Activated naive CD4-positive, alpha-beta T cell (primary cell): ENCODE measurements at regions not wholly inside any gene's neighbourhood (a gene's known extent, or its start where the extent isn't known, plus 50 kb on each side); places are given as distances from the start of the nearest gene placed in this dataset.
"Not testable (repeated sequence)": the region's sequence is repeated elsewhere in the genome, so short reads cannot be mapped to it uniquely, and the experiment has no call there.

Experiments used
- DNase-seq, 4 experiments: peaks; one replicate each; lab custom pipeline; 2025; lab: John Stamatoyannopoulos, UW

DNA sequence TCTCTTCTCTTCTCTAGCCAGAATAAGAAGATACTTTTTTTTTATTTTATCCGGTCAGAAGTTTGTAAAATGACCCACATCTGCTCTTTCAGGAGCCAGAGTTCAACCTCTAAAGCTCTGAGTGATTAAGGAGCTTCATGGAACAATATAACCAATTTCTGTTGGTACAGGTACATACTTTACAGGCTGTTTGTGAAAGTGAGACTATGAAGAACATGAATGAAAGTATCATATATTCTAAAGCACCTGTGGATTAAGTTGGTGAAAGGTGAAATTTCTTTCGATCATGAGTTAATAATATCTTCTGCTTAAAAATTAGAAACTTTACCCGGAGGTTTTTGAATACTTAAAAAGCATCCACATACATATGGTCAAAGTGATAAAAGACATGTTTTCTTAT, 65.2 kb downstream of the DMRT2 start:
- no peak for DNase-seq

DNA sequence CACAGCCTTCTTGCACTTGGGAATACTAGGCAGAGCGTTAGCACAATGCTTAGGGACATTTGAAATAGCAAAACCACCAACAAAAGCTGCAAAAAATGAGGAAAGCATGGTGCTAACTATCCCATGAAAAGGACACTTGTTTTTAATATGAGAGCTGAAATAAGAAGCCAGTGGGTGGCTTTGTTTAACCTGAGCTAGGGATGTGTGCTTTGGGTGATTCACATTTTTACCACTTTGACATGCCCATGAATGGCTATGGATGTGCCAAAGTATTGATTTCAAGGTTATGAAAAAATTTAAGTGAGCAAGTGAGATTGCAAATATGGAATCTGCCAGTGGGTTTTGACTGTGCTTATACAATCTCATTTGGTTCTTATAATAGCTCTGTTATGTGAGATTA, 67.3 kb downstream of the DMRT2 start:
- no peak for DNase-seq

DNA sequence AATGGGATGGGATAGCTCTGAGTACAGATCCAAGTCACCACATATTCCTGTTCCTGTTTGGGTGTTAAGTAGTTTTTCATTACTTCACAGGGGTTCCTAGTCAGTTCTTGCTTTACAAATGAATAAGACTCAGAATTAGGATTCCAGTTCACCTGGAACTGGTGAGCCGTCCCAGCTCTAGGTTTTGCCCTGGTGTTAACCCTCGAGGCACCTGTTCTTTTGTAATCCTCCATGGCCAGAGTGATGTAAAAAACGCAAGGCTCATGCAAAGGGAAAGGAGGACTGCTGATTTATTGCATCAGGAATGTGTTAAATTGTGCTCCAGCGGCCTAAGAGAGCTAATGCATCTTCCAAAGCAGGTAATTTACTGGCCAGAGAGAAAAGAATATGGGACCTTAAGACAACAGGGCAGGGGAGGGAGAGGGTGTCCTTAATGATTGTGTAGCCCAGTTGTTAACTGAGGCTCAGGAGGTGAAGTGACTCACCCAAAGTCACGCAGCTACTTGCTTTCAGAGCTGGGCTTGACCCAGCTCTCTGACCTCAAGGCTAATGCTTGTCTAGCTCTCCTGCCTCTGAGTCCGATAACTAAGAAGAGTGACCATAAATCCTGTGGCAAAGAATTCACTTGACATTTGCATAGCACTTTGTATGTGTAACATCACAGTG, 70.5 kb downstream of the DMRT2 start:
- no peak for DNase-seq

DNA sequence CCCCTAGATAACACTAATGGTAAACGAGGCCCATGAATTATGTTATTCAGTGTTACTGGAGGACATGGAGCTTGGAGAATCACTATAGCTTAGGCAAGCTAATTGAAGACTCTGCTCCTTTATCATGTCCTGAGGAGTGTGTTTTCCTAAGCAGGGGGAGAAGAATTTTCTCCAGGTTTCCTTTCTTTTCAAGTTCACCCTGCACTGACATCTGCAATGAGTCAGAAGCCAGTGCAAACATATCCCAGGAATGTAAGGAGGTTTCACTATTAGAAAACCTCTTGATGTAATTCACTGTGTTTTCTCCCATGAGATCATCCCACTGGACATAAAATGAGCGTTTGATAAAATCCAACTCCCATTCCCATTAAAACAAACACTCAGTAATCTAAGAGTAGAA, 75.6 kb downstream of the DMRT2 start:
- no peak for DNase-seq

DNA sequence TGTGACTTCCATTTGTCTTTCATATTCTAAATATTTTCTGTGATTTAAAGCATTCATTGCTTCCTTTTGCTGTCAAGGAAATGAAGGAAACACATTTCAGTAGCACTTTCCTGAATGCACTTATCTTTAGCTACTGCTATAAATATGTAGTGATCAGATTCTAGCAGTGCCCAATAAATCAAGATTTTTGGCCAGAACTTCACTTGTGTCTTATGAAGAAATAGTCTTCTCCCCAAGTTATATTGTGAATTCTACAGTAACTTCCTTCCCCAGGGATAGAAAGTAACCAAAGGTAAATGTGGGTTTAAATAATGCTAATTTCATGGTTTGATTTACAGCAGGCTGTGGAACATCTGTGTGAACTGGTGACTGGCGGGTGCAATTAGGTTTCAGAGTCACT, 77.9 kb downstream of the DMRT2 start:
- no peak for DNase-seq

DNA sequence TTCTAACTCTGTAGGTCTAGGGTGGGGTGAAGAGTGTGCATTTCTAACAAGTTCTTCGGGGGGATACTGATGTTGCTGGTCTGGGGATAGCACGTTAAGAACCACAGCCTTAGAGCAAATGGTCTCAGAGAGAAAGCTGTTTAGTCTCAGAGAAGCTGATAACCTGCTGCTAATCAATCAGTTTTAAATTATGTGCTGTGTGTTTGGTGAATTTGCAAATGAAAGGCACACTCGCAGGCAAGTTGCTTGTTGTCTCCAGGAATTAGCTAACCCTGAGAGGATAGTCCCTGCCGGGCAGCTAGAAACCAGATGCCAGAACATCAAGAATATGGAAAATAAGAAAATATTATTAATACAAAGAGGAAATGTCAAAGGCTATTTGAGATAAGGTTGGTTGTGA, 79.2 kb downstream of the DMRT2 start:
- no peak for DNase-seq

DNA sequence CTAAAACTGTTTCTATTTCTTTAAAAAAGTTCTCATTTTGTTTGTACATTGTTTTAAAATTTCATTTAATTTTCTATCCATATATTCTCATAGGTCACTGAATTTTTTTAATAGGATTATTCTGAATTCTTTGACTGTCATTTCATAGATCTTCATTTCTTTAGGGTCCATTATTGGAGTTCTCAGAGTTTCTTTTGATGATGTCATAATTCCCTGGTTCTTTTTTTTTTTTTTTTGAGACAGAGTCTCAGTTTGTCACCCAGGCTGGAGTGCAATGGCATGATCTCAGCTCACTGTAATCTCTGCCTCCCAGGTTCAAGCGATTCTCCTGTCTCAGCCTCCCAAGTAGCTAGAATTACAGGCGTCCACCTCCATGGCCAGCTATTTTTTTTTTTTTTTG, 89.9 kb downstream of the DMRT2 start:
- DNase-seq, result no peak

DNA sequence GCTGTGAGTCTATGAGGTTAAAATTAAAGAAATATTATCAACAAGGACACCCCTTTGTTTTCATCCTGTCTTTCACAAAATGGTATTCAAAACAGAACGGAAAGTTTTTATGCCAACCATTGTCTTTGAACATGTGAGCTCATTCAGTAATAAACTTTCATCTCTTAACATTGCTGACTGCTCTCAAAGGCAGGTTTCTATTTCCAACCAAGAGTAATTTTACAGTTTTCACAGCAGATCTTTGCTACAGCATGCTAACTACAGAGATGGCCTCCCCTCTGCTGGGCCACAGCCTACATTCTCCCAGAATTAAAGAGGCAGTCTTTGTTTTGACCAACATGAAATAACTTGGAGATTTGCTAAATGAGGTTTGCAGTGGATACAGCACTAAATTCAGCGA, 101.5 kb downstream of the DMRT2 start:
- DNase-seq, result no peak

DNA sequence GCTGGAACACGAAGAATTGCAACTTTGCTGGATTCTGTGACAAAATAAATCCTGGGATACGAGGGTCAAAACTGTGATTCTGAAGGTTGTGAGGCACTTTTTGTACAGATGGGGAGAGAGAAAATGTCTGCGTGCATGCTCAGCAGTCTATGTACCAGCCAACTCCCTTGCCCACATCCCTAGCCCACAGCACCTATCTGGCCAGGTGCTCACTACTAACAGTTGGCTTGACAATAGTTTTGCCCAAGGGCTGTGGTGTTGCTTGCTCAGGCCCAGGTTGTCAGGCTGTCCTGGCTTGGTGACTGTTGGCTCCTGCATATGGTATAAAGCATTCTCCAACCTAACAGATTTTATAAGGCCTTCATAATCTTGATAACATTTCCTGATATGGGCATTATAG, 102.0 kb downstream of the DMRT2 start:
- no peak for DNase-seq

DNA sequence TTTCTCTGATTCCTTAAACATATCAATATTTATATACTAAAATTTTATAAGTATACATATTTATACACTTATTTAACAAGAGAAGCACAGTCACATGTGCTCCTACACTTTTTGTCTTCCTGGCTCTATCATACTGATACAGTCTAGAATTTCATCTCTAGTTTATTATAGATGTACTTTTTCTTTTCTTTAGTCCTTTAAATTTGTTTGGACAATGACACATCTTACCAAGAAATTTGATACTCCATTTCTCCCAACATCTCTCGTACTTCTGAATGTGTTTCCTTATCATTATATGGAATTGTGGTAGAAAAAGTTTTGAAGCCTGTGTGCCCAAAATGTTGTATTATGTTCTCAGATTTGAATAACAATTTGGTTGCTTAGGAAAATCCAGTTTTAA, 104.6 kb downstream of the DMRT2 start:
- DNase-seq, result no peak

DNA sequence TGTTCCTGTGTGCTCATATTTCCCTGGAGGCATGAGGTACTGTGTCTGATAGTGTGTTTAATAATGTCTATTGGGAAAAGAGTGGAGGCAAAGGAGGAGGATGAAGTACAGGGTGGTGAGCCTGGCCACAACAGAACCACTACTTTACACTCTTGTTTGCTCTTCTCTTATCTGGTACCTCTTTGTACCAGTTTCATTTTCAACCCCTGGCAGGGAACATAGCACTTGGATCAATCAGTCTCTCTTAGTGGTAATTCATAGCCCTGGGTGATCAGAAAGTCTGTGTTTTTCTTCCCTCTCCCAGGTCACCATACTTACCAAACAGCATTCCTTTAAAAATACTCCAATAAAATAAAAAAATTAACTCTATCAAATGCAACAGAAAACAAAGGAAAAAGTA, 105.4 kb downstream of the DMRT2 start:
- DNase-seq, result no peak

DNA sequence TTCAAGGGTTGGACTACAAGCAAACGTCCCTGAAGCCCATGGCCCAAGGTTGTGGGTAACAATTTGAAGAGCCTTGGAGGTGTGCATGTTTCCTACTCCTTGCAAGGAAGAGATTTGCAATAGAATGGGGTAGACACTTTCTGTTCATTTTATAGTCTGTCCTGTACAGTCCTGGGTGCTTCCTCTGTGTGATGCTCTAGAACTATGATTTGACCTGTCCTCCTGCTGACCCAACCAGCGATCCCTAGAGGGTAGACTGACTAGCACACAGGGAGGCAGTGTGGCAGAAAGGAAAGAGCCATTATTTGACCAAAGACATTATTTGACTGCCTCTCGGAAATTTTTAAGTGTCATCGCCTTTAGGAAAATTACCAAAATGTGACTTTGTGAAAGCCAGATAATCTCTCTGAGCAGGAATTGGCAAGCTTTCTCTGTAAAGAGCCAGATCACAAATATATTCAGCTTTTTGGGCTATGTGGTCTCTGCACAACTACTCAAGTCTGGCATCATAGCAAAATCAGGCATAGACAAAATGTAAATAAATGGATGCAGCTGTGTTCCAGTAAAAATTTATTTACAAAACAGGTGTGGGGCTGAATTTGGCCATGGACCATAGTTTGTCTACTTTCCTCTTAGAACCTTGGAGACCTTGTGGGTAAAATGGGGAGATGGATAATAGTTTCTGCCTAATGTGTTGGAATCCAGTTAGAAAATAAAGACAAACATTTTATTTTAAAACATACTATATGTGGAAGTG, 106.8 kb downstream of the DMRT2 start:
- no peak for DNase-seq

DNA sequence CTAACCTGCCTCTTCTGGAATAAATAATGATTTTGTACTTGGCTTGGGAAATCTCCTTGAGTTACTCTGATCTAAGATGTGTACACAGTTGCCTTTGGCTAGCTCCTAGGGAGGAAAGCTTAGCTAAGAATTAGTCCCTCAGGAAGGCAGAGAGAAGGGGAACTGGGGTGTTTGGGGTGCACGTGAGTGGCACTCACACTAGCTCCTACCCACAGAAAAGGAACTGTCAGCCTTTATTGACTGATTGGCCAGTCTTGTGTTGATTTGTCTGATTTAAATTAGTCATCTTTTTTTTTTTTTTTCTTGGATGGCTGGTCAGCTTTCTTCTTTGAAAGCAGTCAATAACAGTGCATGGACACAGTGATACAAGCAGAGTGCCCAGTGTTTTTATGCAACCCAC, 107.7 kb downstream of the DMRT2 start:
- DNase-seq, result no peak

DNA sequence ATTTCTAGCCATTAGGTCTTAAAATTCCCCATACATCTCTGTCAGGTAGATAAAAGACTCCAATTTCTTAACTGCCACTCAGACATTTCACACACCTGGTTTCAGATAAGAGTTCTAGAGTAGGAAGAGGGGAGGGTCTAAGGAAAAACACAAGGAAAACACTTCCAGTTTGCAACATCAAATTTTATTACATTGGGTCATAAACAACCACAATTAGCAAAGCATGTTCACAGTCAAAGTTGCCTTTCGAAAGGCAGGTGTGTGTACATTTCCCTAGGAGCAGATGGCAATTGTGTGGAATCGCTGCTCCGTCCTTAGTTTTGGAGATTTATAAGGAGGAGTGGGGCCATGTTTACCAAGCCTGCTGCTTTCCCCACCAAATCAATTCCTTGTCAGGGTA, 120.8 kb downstream of the DMRT2 start:
- no peak for DNase-seq

DNA sequence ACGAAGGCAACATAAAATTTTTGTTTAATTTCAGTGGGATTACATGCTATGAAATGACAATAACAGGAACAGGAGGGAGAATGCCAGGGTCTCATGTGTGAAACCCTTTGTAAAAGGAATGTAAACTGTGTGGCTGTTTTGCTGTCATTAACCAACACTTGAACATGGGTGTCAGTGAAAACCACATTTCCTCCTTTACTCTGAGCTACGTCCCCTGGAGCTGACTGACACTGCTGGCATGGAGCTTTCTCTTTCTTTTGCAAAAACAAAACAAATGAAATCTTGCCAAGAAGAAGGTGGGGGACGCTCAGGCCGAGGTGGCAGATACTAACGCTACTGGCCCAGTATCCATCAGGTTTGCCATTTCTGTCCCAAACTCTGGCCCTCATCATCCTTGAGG, 121.4 kb downstream of the DMRT2 start:
- DNase-seq, result no peak

DNA sequence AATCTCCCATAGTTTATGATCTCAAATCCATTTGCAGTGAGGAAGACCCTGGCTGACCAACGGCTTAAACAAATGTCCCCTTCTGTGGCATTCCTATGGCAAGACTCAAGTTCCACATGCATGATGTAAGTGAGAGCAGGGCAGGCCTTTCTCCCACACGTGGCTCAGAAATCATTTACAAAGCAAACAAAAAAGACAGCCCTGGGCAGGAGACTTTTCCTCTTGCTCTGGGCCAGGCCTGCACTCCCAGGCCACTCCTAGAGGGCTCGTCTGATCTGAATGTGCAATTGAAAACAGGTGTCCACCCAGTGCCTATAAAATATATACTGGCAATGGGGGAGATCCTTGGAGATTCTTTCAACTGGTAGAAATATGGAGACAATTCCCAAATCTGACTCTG, 123.1 kb downstream of the DMRT2 start:
- DNase-seq, result no peak

DNA sequence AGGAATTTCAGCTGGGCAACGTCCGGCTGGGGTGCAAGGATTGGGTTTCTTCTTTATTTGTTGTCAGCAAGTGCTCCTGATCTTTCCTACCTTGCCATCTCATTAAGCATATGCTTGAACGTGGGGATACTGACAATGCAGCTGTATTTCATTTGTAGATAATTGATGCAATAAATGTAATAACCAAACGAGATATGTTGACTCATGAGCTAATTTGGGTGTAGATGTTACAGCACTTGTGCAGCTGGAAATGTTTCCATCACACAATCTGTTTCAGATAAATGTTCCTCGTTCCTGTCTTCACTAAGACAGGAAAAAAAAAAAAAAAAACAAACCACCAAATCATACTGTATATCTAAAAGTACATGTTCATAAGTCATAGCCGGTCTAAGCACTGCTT, 123.8 kb downstream of the DMRT2 start:
- DNase-seq, result no peak

DNA sequence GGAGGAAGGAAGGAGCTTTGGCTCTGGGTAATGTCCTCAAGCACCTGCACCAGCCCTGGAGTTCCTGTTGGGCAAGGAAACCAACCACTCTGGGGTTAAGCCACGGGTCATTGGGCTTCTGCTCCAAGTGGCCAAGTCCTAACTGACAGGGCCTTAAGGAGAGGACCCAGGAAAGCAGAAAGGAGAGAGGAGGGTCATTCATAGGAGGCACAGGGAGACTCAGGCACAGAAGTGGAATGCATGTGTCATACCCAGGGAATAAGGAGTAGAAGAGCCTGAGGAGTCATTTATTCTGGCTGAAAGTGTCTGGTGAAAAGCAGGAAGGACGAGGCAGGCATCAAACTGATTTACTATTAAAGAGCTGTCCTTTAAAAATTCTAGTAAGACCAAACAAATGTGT, 129.2 kb downstream of the DMRT2 start:
- DNase-seq, result no peak

DNA sequence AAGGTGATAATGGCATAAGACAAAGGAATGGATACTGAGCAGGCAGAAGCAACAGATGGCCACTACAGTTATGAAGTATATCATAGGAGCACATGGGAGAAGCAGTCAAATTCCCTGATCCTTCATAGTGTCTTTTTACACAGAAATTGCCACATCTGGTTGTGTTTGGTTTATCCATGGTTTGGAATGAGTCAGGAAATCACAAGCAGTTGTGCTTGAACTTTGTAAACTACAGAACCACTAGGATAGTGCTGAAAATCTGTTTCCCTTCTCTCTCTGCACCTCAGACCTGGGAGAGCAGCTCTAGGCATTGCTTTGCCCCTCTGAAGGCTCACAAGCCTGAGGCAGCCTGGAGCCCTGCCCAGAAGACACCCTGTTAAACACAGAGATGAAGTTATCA, 134.0 kb downstream of the DMRT2 start:
- no peak for DNase-seq

DNA sequence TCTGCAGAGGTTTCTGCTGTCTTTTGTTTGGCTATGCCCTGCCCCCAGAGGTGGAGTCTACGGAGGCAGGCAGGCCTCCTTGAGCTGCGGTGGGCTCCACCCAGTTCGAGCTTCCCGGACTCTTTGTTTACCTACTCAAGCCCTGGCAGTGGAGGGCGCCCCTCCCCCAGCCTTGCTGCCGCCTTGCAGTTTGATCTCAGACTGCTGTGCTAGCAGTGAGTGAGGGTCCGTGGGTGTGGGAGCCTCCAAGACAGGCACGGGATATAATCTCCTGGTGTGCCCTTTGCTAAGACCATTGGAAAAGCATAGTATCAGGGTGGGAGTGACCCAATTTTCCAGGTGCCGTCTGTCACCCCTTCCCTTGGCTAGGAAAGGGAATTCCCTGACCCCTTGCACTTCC, 137.0 kb downstream of the DMRT2 start:
- DNase-seq, result not testable (repeated sequence)

DNA sequence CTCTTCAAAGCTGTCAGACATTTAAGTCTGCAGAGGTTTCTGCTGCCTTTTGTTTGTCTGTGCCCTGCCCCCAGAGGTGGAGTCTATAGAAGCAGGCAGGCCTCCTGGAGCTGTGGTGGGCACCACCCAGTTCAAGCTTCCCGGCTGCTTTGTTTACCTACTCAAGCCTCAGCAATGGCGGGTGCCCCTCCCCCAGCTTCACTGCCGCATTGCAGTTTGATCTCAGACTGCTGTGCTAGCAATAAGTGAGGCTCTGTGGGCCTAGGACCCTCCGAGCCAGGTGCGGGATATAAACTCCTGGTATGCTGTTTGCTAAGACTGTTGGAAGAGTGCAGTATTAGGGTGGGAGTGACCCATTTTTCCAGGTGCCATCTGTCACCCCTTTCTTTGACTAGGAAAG, 145.5 kb downstream of the DMRT2 start:
- DNase-seq, result not testable (repeated sequence)

DNA sequence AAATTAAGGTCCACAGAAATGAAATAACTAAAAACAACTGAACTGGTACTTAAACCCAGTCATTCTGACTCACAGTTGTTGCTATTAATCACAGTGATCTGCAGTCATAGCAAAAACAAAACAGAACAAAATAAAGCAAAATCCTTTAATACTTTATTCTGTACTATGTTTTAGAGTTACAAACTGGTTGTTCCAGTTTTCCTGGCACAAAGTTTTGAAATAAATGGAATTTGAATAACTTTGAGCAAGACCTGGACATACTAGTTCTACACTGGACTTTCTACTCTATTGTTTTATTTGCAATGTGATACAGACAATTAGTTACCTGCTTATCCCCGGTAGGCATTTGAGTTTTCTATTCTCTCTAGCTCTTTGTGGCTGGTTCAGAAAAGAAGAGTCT, 147.9 kb downstream of the DMRT2 start:
- no peak for DNase-seq

DNA sequence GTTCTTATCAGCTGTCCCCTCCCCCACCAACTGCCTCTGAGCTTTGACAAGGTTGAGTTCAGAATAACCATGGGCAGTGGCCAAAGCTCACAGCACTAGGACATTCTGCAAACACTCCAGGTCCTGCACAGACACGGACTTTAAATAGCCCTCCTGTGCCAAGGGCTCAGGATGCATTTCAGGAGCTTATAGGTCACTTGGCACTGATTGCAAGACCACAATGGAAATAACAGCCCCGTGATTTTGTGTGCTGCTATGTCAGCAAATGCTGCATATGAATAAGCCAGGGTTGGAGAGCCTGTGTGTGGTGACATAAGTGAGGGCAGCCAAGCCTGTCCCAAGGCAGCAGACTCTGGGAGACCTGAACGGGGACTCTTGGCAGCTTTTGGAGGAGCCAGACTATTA, 150.7 kb downstream of the DMRT2 start:
- DNase-seq, result no peak

DNA sequence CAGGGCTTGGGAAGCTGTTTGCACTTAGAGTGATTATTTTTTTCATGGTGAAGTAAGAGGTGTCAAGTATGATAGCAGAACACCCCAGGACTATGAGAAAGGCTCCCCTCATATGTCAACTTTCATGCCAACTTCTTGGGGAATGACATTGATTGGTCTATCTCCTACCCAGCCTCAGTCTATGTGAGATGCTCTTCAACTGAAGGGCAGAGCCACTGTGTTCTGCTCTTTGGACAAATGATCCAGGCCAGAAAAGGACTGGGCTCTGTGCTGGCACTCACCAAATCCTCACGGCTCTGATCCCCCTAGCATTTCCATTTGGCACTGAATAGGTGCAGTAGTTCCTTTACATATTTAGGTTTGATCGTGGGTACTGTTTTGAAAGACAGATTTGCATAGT, 151.1 kb downstream of the DMRT2 start:
- no peak for DNase-seq
